ENCODE measurements at regions not wholly inside any gene's neighbourhood (a gene's known extent, or its start where the extent isn't known, plus 50 kb on each side); places are given as distances from the start of the nearest gene placed in this dataset.
A peak's percentile ranks its signal among the peaks of the same experiment; 100 is the strongest.

DNA sequence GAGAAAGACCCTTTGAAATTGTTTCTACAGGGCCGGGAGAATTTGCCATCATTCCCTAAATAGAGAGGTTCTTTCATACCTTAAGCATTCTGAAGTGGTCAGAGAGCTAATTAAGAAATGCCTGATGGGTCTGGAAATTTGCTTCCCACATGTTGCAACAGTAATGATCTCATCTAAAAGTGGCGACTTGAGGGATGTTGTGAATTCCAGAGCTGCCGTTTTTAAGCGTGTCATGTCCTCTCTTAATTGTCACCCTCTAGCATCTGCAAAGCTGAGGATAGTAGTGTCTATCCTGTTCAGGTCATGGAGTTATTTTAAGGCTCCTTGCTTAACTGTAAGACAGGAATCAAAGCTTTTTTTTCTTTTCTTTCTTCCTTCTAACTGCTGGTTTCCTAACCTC is 60.4 kb downstream of the FOS start:
- H3K27me3 ChIP-seq = no peaks in the 10 kb centered on the region
- H3K27ac ChIP-seq = no peak overlapping the region
- H3K4me3 ChIP-seq = no peak overlapping the region
- intact Hi-C loops (cut with DNase I) = no loop called here
- peaks cover 3% of the 10 kb centered on the region for H3K4me1 ChIP-seq (ENCODE audit: insufficient read depth)
- no peak for DNase-seq
- H3K36me3 ChIP-seq = no peaks in the 10 kb centered on the region
- no peak for TF ChIP-seq POLR2A (IDR thresholded peaks at IDR 0.05)
- TF ChIP-seq EP300 (IDR thresholded peaks at IDR 0.05) = no peak
- TF ChIP-seq, protein P1, sequence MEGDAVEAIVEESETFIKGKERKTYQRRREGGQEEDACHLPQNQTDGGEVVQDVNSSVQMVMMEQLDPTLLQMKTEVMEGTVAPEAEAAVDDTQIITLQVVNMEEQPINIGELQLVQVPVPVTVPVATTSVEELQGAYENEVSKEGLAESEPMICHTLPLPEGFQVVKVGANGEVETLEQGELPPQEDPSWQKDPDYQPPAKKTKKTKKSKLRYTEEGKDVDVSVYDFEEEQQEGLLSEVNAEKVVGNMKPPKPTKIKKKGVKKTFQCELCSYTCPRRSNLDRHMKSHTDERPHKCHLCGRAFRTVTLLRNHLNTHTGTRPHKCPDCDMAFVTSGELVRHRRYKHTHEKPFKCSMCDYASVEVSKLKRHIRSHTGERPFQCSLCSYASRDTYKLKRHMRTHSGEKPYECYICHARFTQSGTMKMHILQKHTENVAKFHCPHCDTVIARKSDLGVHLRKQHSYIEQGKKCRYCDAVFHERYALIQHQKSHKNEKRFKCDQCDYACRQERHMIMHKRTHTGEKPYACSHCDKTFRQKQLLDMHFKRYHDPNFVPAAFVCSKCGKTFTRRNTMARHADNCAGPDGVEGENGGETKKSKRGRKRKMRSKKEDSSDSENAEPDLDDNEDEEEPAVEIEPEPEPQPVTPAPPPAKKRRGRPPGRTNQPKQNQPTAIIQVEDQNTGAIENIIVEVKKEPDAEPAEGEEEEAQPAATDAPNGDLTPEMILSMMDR (IDR thresholded peaks at IDR 0.05) = no peak
- H3K9me3 ChIP-seq = no peaks in the 10 kb centered on the region
- 40 to 58% (median 54%) methylated on average over 4 of the region's 4 CpGs for WGBS, 3 donors

DNA sequence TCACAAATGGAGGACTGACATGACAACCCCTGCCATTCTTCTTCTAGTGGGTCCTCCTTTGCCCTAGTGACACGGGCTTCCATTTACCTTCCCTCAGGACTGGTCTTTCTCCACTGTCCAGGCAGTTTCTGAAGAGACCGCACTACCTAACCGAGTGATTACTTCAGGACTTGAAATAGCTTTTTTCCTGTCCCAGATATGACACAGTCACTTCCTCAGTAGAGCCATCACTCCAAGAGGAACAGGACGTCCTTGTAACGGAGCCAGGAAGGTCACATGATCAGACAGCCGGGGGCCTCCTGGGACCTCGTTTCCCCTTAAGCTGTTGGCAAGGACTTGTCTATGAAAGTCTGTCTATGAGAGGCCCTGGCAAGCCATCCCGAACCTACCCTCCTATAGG is 62.3 kb downstream of the FOS start:
- WGBS, 3 donors = 45 to 51% (median 47%) methylated on average over 8 of the region's 8 CpGs
- no peaks in the 10 kb centered on the region for H3K4me1 ChIP-seq (ENCODE audit: insufficient read depth)
- H3K4me3 ChIP-seq = no peak overlapping the region
- H3K27me3 ChIP-seq = no peaks in the 10 kb centered on the region
- DNase-seq = peak in 4 of 5 donors; percentile 29 to 77 (median 50)
- H3K9me3 ChIP-seq = no peaks in the 10 kb centered on the region
- no peaks in the 10 kb centered on the region for H3K36me3 ChIP-seq
- TF ChIP-seq POLR2A (IDR thresholded peaks at IDR 0.05) (no peak), EP300 (IDR thresholded peaks at IDR 0.05) (peak; percentile 99)
- intact Hi-C loops (cut with DNase I) = no loop called here
- H3K27ac ChIP-seq = no peak overlapping the region

DNA sequence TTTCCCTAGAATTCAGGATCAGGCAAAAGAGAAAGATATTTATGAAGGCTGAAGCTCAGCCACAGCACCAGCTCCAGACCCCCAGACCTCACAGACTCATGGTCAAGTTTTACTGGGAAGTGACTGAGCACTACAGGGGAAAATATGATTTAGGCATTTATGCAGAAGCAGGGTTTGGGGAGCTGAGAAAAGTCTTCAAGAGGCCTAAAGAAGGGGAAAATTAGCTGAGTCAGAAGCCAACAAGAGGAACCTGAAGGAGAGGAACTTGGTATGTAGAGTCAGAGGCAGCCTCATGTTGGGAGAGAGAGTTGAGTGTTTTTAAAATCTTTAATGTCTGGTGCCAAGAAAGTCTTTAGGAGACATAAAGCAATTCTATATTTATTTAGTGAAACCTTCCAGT is 63.0 kb downstream of the FOS start:
- Histone ChIP-seq H3K9me3 (no peaks in the 10 kb centered on the region), H3K4me1 (ENCODE audit: insufficient read depth) (no peaks in the 10 kb centered on the region), H3K36me3 (no peaks in the 10 kb centered on the region), H3K27ac (peak overlapping the region in 1 of 2 donors; percentile 20), H3K4me3 (no peak overlapping the region), H3K27me3 (no peaks in the 10 kb centered on the region)
- TF ChIP-seq EP300 (IDR thresholded peaks at IDR 0.05) (no peak), POLR2A (IDR thresholded peaks at IDR 0.05) (no peak)
- TF ChIP-seq, protein P1 (IDR thresholded peaks at IDR 0.05) = no peak
- intact Hi-C loops (cut with DNase I) = no loop called here
- DNase-seq = no peak

DNA sequence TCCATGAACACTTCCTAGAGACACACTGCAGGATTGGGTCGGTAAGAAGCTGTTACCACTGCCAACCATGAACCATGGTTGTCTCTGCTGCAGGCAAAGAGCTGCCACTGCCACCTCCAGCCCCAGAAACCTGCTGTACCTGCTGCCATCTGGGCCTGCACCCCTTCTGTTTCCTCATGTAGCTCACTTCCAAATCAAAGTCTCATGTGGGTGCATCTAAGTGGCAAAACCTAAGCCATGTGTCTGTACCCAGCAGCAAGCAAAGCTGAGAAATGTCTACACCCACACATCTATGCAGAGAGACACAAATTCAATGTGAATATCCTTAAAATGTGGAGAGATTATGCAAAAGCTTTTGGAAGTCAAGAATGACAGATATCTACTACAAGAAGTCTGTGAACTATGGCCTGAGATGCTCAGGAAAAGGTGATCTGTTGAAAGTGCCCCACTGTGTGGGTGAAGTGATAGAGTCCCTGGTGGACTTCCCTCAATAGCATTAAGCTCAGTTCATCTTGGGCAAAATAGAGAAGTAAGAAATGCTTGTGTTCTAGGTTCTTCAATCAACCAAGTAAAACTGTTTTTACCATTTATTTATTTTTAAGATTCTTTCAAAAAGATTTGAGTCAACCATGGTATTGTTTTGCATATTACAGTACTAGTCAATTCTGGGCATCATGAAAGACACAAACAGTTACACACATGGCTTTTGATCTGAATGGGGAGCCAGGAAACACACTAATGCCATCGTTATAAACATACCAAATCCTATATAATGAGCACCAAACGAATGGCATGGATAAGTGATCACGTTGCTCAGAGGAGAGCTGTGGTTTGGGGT is 64.4 kb downstream of the FOS start:
- no peaks in the 10 kb centered on the region for H3K36me3 ChIP-seq
- H3K27ac ChIP-seq = no peak overlapping the region
- 75 to 84% (median 81%) methylated on average over 4 of the region's 4 CpGs for WGBS, 3 donors
- no peaks in the 10 kb centered on the region for H3K27me3 ChIP-seq
- intact Hi-C loops (cut with DNase I) = no loop called here
- H3K9me3 ChIP-seq = no peaks in the 10 kb centered on the region
- H3K4me1 ChIP-seq (ENCODE audit: insufficient read depth) = no peaks in the 10 kb centered on the region
- H3K4me3 ChIP-seq = no peak overlapping the region
- DNase-seq = no peak
- TF ChIP-seq EP300 (IDR thresholded peaks at IDR 0.05) = no peak
- TF ChIP-seq, protein P1 (IDR thresholded peaks at IDR 0.05) = no peak
- TF ChIP-seq POLR2A (IDR thresholded peaks at IDR 0.05) = no peak

DNA sequence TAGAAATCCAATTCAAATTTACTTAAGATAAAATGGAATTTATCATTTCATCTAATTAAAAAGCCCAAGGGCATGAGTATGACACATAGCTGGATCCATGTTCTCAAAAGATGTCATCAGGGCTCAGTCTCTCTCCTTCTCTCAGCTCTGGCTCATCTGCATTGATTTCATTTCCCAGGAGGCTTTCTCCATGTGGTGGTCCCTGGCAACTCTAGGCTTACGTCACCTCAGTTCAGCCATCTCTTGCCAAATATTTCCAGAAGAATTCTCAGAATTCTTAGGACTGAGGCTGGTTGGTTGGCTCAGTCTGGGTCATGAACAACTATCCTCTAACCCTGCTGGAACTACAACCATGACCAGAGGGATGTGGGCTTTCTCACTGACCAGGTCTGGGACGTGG is 65.3 kb downstream of the FOS start:
- intact Hi-C loops (cut with DNase I) = no loop called here
- H3K4me1 ChIP-seq (ENCODE audit: insufficient read depth) = no peaks in the 10 kb centered on the region
- no peaks in the 10 kb centered on the region for H3K27me3 ChIP-seq
- TF ChIP-seq EP300 (IDR thresholded peaks at IDR 0.05) (no peak), POLR2A (IDR thresholded peaks at IDR 0.05) (no peak)
- TF ChIP-seq, protein P1 (IDR thresholded peaks at IDR 0.05) = no peak
- H3K4me3 ChIP-seq = no peak overlapping the region
- H3K36me3 ChIP-seq = no peaks in the 10 kb centered on the region
- no peak for DNase-seq
- no peak overlapping the region for H3K27ac ChIP-seq
- WGBS, 3 donors = 62 to 83% (median 74%) methylated on average over 2 of the region's 2 CpGs
- no peaks in the 10 kb centered on the region for H3K9me3 ChIP-seq

Measured in ovary (tissue), 7 donors.